KMS-11 (cell line): ENCODE measurements at regions not wholly inside any gene's neighbourhood (a gene's known extent, or its start where the extent isn't known, plus 50 kb on each side); places are given as distances from the start of the nearest gene placed in this dataset.

Source experiments
- H2AFZ ChIP-seq: fragments of 200-600 bp; sonication (generic); 2 replicates; pipeline ENCODE4 v1.6.1; 2016; ENCODE audit warnings: antibody characterized with exemption, mixed run types, low read depth
- H3K27ac ChIP-seq: fragments of 200-600 bp; sonication (generic); 2 replicates; pipeline ENCODE4 v1.6.1; 2016; ENCODE audit warnings: mild to moderate bottlenecking, mixed run types
- H3K27me3 ChIP-seq: fragments of 200-600 bp; sonication (generic); 2 replicates; pipeline ENCODE4 v1.6.1; 2017; ENCODE audit warnings: mild to moderate bottlenecking, low read depth, mixed run types, moderate library complexity; ENCODE audit not compliant: insufficient read depth
- H3K36me3 ChIP-seq: fragments of 200-600 bp; sonication (generic); 2 replicates; pipeline ENCODE4 v1.6.1; 2017; ENCODE audit warnings: mild to moderate bottlenecking, mixed run types; ENCODE audit not compliant: insufficient read depth
- H3K4me1 ChIP-seq: fragments of 200-600 bp; sonication (generic); 2 replicates; pipeline ENCODE4 v1.6.1; 2016; ENCODE audit warnings: mild to moderate bottlenecking, low read depth, mixed run types; ENCODE audit not compliant: poor library complexity, severe bottlenecking
- H3K4me2 ChIP-seq: fragments of 200-600 bp; sonication (generic); 2 replicates; pipeline ENCODE4 v1.7.0; 2016; ENCODE audit warnings: mild to moderate bottlenecking, mixed run types
- H3K4me3 ChIP-seq: fragments of 200-600 bp; sonication (generic); IDR thresholded peaks from 2 replicates; pipeline ENCODE4 v1.6.1; 2017; ENCODE audit warnings: low read depth, low read length, mixed read lengths; ENCODE audit not compliant: insufficient read depth
- H3K79me2 ChIP-seq: fragments of 200-600 bp; sonication (generic); 2 replicates; pipeline ENCODE4 v1.6.1; 2016; ENCODE audit warnings: low read depth, mixed run types; ENCODE audit not compliant: insufficient read depth
- H3K9ac ChIP-seq: fragments of 200-600 bp; sonication (generic); 2 replicates; pipeline ENCODE4 v1.6.1; 2016; ENCODE audit warnings: mild to moderate bottlenecking, mixed run types
- H4K20me1 ChIP-seq: fragments of 200-600 bp; sonication (generic); 2 replicates; pipeline ENCODE4 v1.6.1; 2016; ENCODE audit warnings: mild to moderate bottlenecking, mixed run types; ENCODE audit not compliant: insufficient read depth
- TF ChIP-seq, protein P1 (sequence below): fragments of 200-600 bp; sonication (generic); conservative IDR thresholded peaks from 2 replicates; pipeline ENCODE4 v1.6.1; 2017; ENCODE audit warnings: low read depth, mild to moderate bottlenecking, antibody characterized with exemption, low read length, moderate library complexity, mixed read lengths

DNA sequence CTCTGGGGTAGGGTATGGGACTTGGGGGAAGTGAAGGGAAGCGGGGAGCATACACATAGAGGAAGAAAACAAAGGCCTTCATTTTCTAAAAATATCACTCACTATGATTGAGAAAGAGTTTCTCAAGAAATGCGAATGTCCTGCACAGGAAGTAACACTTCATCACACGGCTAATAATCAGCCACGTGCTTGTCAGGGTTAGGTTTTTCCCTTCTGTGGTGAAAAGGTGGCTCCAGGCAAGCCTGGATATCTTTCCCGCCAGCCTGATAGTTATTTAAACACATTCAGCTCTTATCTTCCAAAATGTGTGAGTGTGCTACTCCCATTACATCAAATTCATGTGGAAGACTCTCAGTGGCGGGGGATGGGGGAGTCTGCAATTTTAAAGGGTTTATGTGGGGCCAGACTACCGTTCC, 166.4 kb upstream of the ADO start:
- peak overlapping the region; percentile 90 for H3K4me2 ChIP-seq
- H4K20me1 ChIP-seq, result no peaks in the 10 kb centered on the region
- H3K79me2 ChIP-seq, result no peaks in the 10 kb centered on the region
- TF ChIP-seq, protein P1, sequence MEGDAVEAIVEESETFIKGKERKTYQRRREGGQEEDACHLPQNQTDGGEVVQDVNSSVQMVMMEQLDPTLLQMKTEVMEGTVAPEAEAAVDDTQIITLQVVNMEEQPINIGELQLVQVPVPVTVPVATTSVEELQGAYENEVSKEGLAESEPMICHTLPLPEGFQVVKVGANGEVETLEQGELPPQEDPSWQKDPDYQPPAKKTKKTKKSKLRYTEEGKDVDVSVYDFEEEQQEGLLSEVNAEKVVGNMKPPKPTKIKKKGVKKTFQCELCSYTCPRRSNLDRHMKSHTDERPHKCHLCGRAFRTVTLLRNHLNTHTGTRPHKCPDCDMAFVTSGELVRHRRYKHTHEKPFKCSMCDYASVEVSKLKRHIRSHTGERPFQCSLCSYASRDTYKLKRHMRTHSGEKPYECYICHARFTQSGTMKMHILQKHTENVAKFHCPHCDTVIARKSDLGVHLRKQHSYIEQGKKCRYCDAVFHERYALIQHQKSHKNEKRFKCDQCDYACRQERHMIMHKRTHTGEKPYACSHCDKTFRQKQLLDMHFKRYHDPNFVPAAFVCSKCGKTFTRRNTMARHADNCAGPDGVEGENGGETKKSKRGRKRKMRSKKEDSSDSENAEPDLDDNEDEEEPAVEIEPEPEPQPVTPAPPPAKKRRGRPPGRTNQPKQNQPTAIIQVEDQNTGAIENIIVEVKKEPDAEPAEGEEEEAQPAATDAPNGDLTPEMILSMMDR, result no peak
- peak overlapping the region; percentile 23; the same call in 1 of the 2 replicates for H3K9ac ChIP-seq
- no peak overlapping the region for H3K4me3 ChIP-seq
- H2AFZ ChIP-seq, result peak overlapping the region; percentile 92
- no peaks in the 10 kb centered on the region for H3K36me3 ChIP-seq
- no peaks in the 10 kb centered on the region for H3K27me3 ChIP-seq
- H3K27ac ChIP-seq, result peak overlapping the region; percentile 51
- peaks cover 19% of the 10 kb centered on the region for H3K4me1 ChIP-seq

DNA sequence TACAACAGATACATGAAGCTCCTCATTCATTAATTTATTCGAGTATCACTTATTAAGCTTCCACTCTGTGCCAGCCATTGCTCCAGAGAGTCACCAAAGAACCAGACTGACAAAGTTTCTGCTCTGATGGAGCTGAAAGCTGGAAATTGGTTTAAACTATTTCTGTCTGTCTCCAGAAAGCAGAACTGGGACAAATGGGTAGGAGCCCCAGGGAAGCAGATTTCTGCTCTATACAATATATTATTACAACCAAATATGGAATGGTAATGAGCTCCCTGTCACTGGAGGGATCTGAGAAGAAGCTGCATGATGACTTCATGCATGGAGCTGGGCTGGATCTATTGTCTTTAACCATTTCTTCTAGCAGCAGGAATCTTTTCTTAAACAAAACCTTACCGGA, 165.4 kb upstream of the ADO start:
- Histone ChIP-seq H2AFZ (no peak overlapping the region), H3K79me2 (no peaks in the 10 kb centered on the region), H3K27ac (no peak overlapping the region), H3K27me3 (no peaks in the 10 kb centered on the region), H3K4me2 (no peak overlapping the region), H3K9ac (no peak overlapping the region), H3K4me1 (peaks cover 19% of the 10 kb centered on the region), H4K20me1 (no peaks in the 10 kb centered on the region), H3K4me3 (no peak overlapping the region), H3K36me3 (no peaks in the 10 kb centered on the region)
- TF ChIP-seq, protein P1, result no peak

DNA sequence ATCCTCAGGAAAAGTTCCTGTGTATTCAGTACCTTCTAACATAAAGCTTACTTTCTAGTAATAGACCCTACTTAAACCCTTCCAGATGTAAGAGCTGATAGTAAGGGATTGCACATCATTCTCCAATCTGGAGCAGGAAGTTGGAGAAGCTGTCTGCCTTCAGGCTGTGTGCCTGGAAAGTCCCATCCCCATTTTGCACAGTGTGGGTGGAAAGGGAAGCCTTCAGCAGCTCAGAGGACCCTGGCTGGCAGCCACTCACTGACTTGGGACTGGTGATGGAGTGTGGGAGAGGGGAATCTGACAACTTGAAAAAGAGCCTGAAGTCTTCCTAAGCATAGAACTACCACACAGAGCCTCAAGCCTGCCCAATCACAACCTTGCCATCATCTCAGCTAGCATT, 164.1 kb upstream of the ADO start:
- Histone ChIP-seq H3K4me1 (peaks cover 19% of the 10 kb centered on the region), H3K4me3 (no peak overlapping the region), H4K20me1 (no peaks in the 10 kb centered on the region), H3K9ac (no peak overlapping the region), H3K27me3 (no peaks in the 10 kb centered on the region), H2AFZ (no peak overlapping the region), H3K4me2 (no peak overlapping the region), H3K36me3 (no peaks in the 10 kb centered on the region), H3K27ac (no peak overlapping the region), H3K79me2 (no peaks in the 10 kb centered on the region)
- TF ChIP-seq, protein P1, result no peak

DNA sequence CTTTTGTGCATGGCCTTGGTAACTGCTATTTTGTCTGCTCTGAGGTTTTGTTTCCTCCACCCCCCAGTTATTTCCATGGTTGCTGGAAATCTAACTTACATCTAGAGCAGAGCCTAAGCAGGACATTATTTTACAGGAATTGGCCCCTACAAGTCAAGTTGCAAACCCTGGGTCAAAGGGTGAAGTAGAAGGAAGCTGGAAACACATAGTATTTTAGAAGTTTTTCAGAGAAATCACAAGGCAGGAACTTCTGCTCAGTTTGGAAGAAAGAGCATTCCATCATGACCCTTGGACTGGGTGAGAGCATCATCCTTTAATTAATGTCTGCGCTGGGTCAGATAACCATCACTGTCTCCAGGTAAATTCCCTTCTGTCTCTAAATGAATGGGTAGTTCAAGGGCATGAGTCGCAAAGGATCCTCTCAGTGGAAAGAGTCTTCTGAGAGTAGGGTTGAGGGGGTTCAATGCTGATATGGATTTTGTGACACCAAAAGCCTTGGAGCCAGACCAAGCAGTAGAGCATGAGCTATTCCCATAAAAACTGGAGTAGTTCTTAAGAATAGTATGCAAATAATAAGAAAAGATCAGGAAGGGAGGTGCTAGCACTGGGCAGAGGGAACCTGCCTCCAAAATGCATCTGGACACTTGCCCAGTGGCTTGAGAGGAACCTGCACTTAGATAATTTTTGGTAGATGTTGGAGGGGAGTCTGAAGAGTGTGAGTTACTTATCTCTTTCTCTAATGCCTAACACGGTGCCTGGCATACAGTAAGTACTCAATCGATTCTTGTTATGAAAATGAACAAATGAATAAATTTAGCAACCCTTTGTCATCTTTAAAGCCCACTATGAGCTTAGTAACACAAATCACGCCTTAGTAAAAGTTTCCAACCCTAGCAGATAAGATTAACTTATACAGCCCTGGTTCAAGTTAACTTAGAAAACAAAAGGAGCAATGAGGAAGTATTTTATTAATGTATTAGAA, 160.6 kb upstream of the ADO start:
- H3K36me3 ChIP-seq, result no peaks in the 10 kb centered on the region
- no peak overlapping the region for H3K4me2 ChIP-seq
- H3K27ac ChIP-seq, result no peak overlapping the region
- H3K27me3 ChIP-seq, result no peaks in the 10 kb centered on the region
- H3K9ac ChIP-seq, result no peak overlapping the region
- no peaks in the 10 kb centered on the region for H3K4me1 ChIP-seq
- TF ChIP-seq, protein P1, result no peak
- H4K20me1 ChIP-seq, result no peaks in the 10 kb centered on the region
- no peak overlapping the region for H3K4me3 ChIP-seq
- no peak overlapping the region for H2AFZ ChIP-seq
- H3K79me2 ChIP-seq, result no peaks in the 10 kb centered on the region
